ENCODE measurements at regions not wholly inside any gene's neighbourhood (a gene's known extent, or its start where the extent isn't known, plus 50 kb on each side); places are given as distances from the start of the nearest gene placed in this dataset.

DNA sequence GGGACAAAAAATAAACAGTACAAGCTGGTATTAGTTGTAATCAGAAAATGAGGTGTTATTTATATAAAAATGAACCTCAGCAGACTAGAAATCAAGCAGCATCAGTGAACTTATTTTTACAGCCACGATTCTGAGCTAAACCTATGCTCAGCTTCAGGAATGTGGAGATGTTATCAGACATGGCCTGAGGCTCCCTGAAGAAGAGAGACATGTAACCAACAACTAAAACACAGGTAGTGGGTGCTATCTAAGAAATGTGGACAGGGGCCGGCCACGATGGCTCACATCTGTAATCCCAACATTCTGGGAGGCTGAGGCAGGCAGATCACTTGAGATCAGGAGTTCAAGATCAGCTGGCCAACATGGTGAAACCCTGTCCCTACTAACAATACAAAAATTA is 534.3 kb downstream of the VRK1 start (continued):
- TF ChIP-seq, protein P1, sequence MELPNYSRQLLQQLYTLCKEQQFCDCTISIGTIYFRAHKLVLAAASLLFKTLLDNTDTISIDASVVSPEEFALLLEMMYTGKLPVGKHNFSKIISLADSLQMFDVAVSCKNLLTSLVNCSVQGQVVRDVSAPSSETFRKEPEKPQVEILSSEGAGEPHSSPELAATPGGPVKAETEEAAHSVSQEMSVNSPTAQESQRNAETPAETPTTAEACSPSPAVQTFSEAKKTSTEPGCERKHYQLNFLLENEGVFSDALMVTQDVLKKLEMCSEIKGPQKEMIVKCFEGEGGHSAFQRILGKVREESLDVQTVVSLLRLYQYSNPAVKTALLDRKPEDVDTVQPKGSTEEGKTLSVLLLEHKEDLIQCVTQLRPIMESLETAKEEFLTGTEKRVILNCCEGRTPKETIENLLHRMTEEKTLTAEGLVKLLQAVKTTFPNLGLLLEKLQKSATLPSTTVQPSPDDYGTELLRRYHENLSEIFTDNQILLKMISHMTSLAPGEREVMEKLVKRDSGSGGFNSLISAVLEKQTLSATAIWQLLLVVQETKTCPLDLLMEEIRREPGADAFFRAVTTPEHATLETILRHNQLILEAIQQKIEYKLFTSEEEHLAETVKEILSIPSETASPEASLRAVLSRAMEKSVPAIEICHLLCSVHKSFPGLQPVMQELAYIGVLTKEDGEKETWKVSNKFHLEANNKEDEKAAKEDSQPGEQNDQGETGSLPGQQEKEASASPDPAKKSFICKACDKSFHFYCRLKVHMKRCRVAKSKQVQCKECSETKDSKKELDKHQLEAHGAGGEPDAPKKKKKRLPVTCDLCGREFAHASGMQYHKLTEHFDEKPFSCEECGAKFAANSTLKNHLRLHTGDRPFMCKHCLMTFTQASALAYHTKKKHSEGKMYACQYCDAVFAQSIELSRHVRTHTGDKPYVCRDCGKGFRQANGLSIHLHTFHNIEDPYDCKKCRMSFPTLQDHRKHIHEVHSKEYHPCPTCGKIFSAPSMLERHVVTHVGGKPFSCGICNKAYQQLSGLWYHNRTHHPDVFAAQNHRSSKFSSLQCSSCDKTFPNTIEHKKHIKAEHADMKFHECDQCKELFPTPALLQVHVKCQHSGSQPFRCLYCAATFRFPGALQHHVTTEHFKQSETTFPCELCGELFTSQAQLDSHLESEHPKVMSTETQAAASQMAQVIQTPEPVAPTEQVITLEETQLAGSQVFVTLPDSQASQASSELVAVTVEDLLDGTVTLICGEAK (IDR thresholded peaks at IDR 0.05): no peak
- TF ChIP-seq, protein P1 (CRISPR knock-in tag; IDR thresholded peaks at IDR 0.05): no peak
- TF ChIP-seq PHF8 (CRISPR knock-in tag; IDR thresholded peaks at IDR 0.05) (no peak), ZNF264 (CRISPR knock-in tag; IDR thresholded peaks at IDR 0.05) (no peak)

DNA sequence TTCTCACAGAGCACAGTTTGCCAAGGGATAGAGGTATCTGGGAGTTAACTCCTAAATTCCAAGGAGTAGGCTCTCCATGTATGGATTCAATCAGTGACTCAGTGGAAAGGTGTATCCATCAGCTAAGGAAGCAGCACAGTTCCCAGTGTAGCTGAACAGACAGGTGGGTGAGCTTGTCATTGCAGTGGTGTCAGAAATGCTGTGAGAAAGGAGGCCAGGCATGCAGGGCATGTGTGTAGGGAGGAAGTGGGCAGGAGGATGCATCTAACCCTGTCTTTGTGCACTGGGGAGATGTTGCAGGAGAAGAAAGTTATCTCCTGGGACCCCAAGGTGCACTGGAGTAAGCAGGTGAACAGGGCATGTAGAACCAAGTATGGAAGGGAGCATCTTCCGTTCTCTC is 539.0 kb downstream of the VRK1 start:
- no peak for ATAC-seq
- no peak overlapping the region for H3K27ac ChIP-seq (ENCODE audit: extremely low read length, insufficient read depth, low read length)
- no peak overlapping the region for H3K4me2 ChIP-seq (ENCODE audit: low read depth, low read length)
- in situ Hi-C loops (cut with HindIII; ENCODE audit: extremely low pct_ligation_motif_present, low pct_unique_long_range_greater_than_20kb) (no loop called here), intact Hi-C loops (cut with micrococcal nuclease; ENCODE audit: unreplicated experiment) (no loop called here)
- H3K9ac ChIP-seq (ENCODE audit: insufficient read depth, low read depth, low read length): no peak overlapping the region
- 0% methylated on average over 1 of the region's 1 CpG for WGBS (ENCODE audit: low lambda C conversion rate)
- H3K9me3 ChIP-seq (ENCODE audit: low read length): peaks cover 61% of the 10 kb centered on the region
- no peak for DNase-seq (ENCODE audit: low spot score)
- no peak overlapping the region for H3K4me3 ChIP-seq (replicated peaks in 1 of 3; ENCODE audit: insufficient read depth in 1 of 3, low read depth in 2 of 3, low read length in 3 of 3)
- POLR2A ChIA-PET: no interaction called here
- no peaks in the 10 kb centered on the region for H3K36me3 ChIP-seq (replicated peaks in 1 of 2; ENCODE audit: control insufficient read depth in 1 of 2, insufficient read depth in 2 of 2, low read length in 2 of 2)
- BruUV-seq (replicated peaks): no TSS peak
- H4K20me1 ChIP-seq (ENCODE audit: insufficient read depth, low read length): no peaks in the 10 kb centered on the region
- no peaks in the 10 kb centered on the region for H3K27me3 ChIP-seq (ENCODE audit: control insufficient read depth in 1 of 2, insufficient read depth in 2 of 2, low read length in 2 of 2)
- no peak for FAIRE-seq
- no peaks in the 10 kb centered on the region for H3K79me2 ChIP-seq (ENCODE audit: insufficient read depth, low read length)
- no peaks in the 10 kb centered on the region for H3K4me1 ChIP-seq (ENCODE audit: insufficient read depth, low read length)
- no peak overlapping the region for H2AFZ ChIP-seq (ENCODE audit: low read length)
- CTCF ChIA-PET (ENCODE audit: low intra/inter-chr PET ratio, low total read pairs): no interaction called here
- no peak for TF ChIP-seq HMG20A (CRISPR knock-in tag; IDR thresholded peaks at IDR 0.05; ENCODE audit: borderline replicate concordance)
- TF ChIP-seq ZNF530 (CRISPR knock-in tag; IDR thresholded peaks at IDR 0.05; ENCODE audit: low read depth): no peak
- TF ChIP-seq SRY (CRISPR knock-in tag; IDR thresholded peaks at IDR 0.05): no peak
- TF ChIP-seq TBP (CRISPR knock-in tag; IDR thresholded peaks at IDR 0.05): no peak
- TF ChIP-seq, protein P2, sequence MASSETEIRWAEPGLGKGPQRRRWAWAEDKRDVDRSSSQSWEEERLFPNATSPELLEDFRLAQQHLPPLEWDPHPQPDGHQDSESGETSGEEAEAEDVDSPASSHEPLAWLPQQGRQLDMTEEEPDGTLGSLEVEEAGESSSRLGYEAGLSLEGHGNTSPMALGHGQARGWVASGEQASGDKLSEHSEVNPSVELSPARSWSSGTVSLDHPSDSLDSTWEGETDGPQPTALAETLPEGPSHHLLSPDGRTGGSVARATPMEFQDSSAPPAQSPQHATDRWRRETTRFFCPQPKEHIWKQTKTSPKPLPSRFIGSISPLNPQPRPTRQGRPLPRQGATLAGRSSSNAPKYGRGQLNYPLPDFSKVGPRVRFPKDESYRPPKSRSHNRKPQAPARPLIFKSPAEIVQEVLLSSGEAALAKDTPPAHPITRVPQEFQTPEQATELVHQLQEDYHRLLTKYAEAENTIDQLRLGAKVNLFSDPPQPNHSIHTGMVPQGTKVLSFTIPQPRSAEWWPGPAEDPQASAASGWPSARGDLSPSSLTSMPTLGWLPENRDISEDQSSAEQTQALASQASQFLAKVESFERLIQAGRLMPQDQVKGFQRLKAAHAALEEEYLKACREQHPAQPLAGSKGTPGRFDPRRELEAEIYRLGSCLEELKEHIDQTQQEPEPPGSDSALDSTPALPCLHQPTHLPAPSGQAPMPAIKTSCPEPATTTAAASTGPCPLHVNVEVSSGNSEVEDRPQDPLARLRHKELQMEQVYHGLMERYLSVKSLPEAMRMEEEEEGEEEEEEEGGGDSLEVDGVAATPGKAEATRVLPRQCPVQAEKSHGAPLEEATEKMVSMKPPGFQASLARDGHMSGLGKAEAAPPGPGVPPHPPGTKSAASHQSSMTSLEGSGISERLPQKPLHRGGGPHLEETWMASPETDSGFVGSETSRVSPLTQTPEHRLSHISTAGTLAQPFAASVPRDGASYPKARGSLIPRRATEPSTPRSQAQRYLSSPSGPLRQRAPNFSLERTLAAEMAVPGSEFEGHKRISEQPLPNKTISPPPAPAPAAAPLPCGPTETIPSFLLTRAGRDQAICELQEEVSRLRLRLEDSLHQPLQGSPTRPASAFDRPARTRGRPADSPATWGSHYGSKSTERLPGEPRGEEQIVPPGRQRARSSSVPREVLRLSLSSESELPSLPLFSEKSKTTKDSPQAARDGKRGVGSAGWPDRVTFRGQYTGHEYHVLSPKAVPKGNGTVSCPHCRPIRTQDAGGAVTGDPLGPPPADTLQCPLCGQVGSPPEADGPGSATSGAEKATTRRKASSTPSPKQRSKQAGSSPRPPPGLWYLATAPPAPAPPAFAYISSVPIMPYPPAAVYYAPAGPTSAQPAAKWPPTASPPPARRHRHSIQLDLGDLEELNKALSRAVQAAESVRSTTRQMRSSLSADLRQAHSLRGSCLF (CRISPR knock-in tag; IDR thresholded peaks at IDR 0.05; ENCODE audit: borderline replicate concordance): no peak
- no peak for TF ChIP-seq NAIF1 (CRISPR knock-in tag; IDR thresholded peaks at IDR 0.05; ENCODE audit: borderline replicate concordance)
- no peak for TF ChIP-seq ZNF33B (CRISPR knock-in tag; IDR thresholded peaks at IDR 0.05)

Data from HepG2 (cell line).